DND-41 (cell line): ENCODE measurements at regions not wholly inside any gene's neighbourhood (a gene's known extent, or its start where the extent isn't known, plus 50 kb on each side); places are given as distances from the start of the nearest gene placed in this dataset.

Experiments
- ATAC-seq: fragments of 200-7000 bp; cut with Tn5 transposase; 3 replicates; pipeline ENCODE4 v1.9.1; 2021; ENCODE audit warnings: low read depth; ENCODE audit not compliant: insufficient read depth
- DNase-seq: peaks from one replicate; pipeline ENCODE4 v3.0.0-alpha.2; 2020
- H2AFZ ChIP-seq: 2 replicates; pipeline ENCODE4 v1.6.0; 2012; ENCODE audit warnings: low read depth, low read length
- H3K27ac ChIP-seq: 2 replicates; pipeline ENCODE4 v1.5.1; 2012; ENCODE audit warnings: low read length, inconsistent platforms
- H3K27me3 ChIP-seq: fragments of 200-600 bp; sonication (generic); 2 replicates; pipeline ENCODE4 v1.6.0; 2012; ENCODE audit warnings: low read length, mild to moderate bottlenecking, inconsistent platforms; ENCODE audit not compliant: insufficient read depth, poor library complexity
- H3K36me3 ChIP-seq: 2 replicates; pipeline ENCODE4 v1.5.1; 2012; ENCODE audit warnings: low read length, inconsistent platforms; ENCODE audit not compliant: insufficient read depth
- H3K4me1 ChIP-seq: 2 replicates; pipeline ENCODE4 v1.5.1; 2012; ENCODE audit warnings: mild to moderate bottlenecking, low read length; ENCODE audit not compliant: insufficient read depth
- H3K4me2 ChIP-seq: 2 replicates; pipeline ENCODE4 v1.6.0; 2012; ENCODE audit warnings: mild to moderate bottlenecking, moderate library complexity, low read length, inconsistent platforms; ENCODE audit not compliant: insufficient read depth
- H3K4me3 ChIP-seq, 2 experiments: fragments of 200-600 bp in 1 of 2; shearing (Covaris generic) in 1 of 2; 2 replicates each; pipeline ENCODE4 v1.5.1; 2012 to 2016; ENCODE audit warnings: inconsistent platforms in 2 of 2, low read length in 2 of 2, mild to moderate bottlenecking in 2 of 2, low read depth in 1 of 2, moderate library complexity in 1 of 2
- H3K79me2 ChIP-seq: 2 replicates; pipeline ENCODE4 v1.6.0; 2012; ENCODE audit warnings: low read length, inconsistent platforms; ENCODE audit not compliant: insufficient read depth
- H3K9ac ChIP-seq: 2 replicates; pipeline ENCODE4 v1.6.0; 2012; ENCODE audit warnings: low read depth, mild to moderate bottlenecking, inconsistent platforms, low read length, moderate library complexity
- H3K9me3 ChIP-seq: 2 replicates; pipeline ENCODE4 v1.5.1; 2012; ENCODE audit warnings: low read length, moderate library complexity, mild to moderate bottlenecking, inconsistent platforms; ENCODE audit not compliant: insufficient read depth, severe bottlenecking
- H4K20me1 ChIP-seq: 2 replicates; pipeline ENCODE4 v1.6.0; 2012; ENCODE audit warnings: low read length; ENCODE audit not compliant: insufficient read depth
- CTCF ChIP-seq: IDR thresholded peaks from 2 replicates; pipeline ENCODE4 v1.5.1; 2012; ENCODE audit warnings: borderline replicate concordance, low read length, moderate library complexity, mild to moderate bottlenecking; ENCODE audit not compliant: poor library complexity, severe bottlenecking; ENCODE audit errors: extremely low read depth
- EZH2 ChIP-seq: IDR thresholded peaks from 3 replicates; pipeline ENCODE4 v1.6.1; 2012; ENCODE audit warnings: borderline replicate concordance, low read depth, mild to moderate bottlenecking, moderate library complexity, low read length, inconsistent platforms; ENCODE audit not compliant: severe bottlenecking

- Histone ChIP-seq H3K79me2 (no peaks in the 10 kb centered on the region), H3K9me3 (no peaks in the 10 kb centered on the region), H3K27ac (no peak overlapping the region), H4K20me1 (no peaks in the 10 kb centered on the region), H3K4me2 (no peak overlapping the region), H3K4me1 (no peaks in the 10 kb centered on the region), H3K9ac (no peak overlapping the region), H3K27me3 (no peaks in the 10 kb centered on the region), H3K4me3 (no peak overlapping the region), H2AFZ (no peak overlapping the region), H3K36me3 (no peaks in the 10 kb centered on the region)
- ATAC-seq (no peak), DNase-seq (no peak)
- TF ChIP-seq CTCF = no peak
- no peak for TF ChIP-seq EZH2
Measured at GRCh38 chr18:24773101-24773500, 312.7 kb downstream of the HRH4 start.

GRCh38 chr18:24776019-24776418, 315.6 kb downstream of the HRH4 start:
- Histone ChIP-seq H3K9ac (no peak overlapping the region), H3K79me2 (no peaks in the 10 kb centered on the region), H3K27ac (no peak overlapping the region), H4K20me1 (no peaks in the 10 kb centered on the region), H3K4me3 (no peak overlapping the region), H3K36me3 (no peaks in the 10 kb centered on the region), H3K4me1 (no peaks in the 10 kb centered on the region), H3K9me3 (no peaks in the 10 kb centered on the region), H3K27me3 (no peaks in the 10 kb centered on the region), H2AFZ (no peak overlapping the region), H3K4me2 (no peak overlapping the region)
- ATAC-seq (no peak), DNase-seq (no peak)
- TF ChIP-seq EZH2 (no peak), CTCF (no peak)

GRCh38 chr18:24778810-24779418, 318.5 kb downstream of the HRH4 start:
- Histone ChIP-seq H3K9ac (no peak overlapping the region), H3K4me1 (no peaks in the 10 kb centered on the region), H2AFZ (no peak overlapping the region), H3K79me2 (no peaks in the 10 kb centered on the region), H3K4me3 (no peak overlapping the region), H3K36me3 (no peaks in the 10 kb centered on the region), H4K20me1 (no peaks in the 10 kb centered on the region), H3K27me3 (no peaks in the 10 kb centered on the region), H3K27ac (no peak overlapping the region), H3K4me2 (no peak overlapping the region), H3K9me3 (no peaks in the 10 kb centered on the region)
- DNase-seq (no peak), ATAC-seq (no peak)
- TF ChIP-seq CTCF = no peak
- TF ChIP-seq EZH2 = no peak

- Histone ChIP-seq H4K20me1 (no peaks in the 10 kb centered on the region), H3K36me3 (no peaks in the 10 kb centered on the region), H3K4me1 (no peaks in the 10 kb centered on the region), H3K9me3 (no peaks in the 10 kb centered on the region), H3K27ac (no peak overlapping the region), H2AFZ (no peak overlapping the region), H3K4me3 (no peak overlapping the region), H3K4me2 (no peak overlapping the region), H3K27me3 (no peaks in the 10 kb centered on the region), H3K79me2 (no peaks in the 10 kb centered on the region), H3K9ac (no peak overlapping the region)
- no peak for TF ChIP-seq EZH2
- TF ChIP-seq CTCF = no peak
- DNase-seq (no peak), ATAC-seq (no peak)
Measured at GRCh38 chr18:24782566-24782965, 322.1 kb downstream of the HRH4 start.
